ENCODE measurements at regions not wholly inside any gene's neighbourhood (a gene's known extent, or its start where the extent isn't known, plus 50 kb on each side); places are given as distances from the start of the nearest gene placed in this dataset.

DNA sequence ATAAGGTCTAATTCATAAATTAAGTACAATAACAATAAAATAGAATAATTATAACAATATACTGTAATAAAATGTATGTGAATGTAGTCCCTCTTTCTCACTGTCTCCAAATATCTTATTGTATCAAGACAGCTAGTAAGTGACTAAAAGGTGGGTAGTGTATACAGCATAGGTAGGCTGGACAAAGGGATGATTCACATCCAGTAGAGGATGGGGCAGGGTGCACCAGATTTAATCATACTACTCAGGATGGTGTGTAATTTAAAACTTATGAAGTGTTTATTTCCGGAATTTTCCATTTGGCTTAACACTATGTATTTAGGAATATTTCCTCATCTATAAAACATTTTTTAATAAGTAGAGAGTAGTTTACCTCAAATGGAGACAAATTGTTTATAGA, 876.1 kb upstream of the CADM2 start:
- Mint-ChIP-seq H3K27me3 (ENCODE audit: low read depth) (no peaks in the 10 kb centered on the region), H3K9me3 (peaks cover 23% of the 10 kb centered on the region), H3K36me3 (ENCODE audit: low read depth) (no peaks in the 10 kb centered on the region), H3K4me3 (ENCODE audit: low read depth) (no peak overlapping the region), H3K4me1 (ENCODE audit: low read depth) (no peaks in the 10 kb centered on the region), H3K27ac (no peak overlapping the region)
- intact Hi-C loops (cut with micrococcal nuclease), result no loop called here
- no peak for DNase-seq (ENCODE audit: low spot score)

DNA sequence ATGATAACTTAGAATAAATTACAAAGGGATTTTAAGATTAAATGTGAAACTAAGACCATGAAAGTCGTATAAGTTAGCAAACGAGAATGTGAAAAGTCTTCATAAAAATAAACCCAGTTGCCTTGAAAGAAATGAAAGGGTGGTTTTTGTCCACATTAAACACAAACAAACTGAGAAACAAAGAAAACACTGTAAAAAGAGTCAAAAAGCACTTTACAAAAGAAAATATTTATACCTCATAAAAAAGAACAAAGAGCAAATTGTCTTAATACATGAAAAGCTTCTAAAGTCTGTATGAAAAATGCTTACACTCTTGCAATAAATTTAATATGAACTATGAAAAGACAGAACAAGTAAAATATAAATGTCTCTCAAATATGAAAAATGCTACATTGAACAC, 865.9 kb upstream of the CADM2 start:
- Mint-ChIP-seq H3K9me3 (peaks cover 24% of the 10 kb centered on the region), H3K4me1 (ENCODE audit: low read depth) (no peaks in the 10 kb centered on the region), H3K27ac (no peak overlapping the region), H3K4me3 (ENCODE audit: low read depth) (no peak overlapping the region), H3K36me3 (ENCODE audit: low read depth) (no peaks in the 10 kb centered on the region), H3K27me3 (ENCODE audit: low read depth) (no peaks in the 10 kb centered on the region)
- no peak for DNase-seq (ENCODE audit: low spot score)
- intact Hi-C loops (cut with micrococcal nuclease), result no loop called here

DNA sequence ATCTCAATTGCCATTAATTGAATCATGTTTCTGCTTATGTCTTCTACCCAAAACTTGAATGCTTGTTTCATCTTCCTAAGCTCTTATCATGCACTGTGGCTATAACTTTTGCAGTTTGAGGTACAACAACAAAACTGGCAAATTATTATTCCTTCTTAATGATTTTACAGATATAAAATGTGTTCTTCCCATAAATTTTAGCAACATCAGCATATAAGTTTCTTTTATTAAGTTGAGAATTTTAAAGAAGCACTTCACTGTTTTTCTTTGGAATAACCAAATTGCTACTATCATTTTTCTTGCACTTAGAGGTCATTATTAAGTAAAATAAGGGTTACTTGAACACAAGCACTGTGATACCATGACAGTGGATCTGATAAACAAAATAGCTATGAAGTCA, 862.6 kb upstream of the CADM2 start:
- H3K36me3 Mint-ChIP-seq (ENCODE audit: low read depth), result no peaks in the 10 kb centered on the region
- no peaks in the 10 kb centered on the region for H3K4me1 Mint-ChIP-seq (ENCODE audit: low read depth)
- intact Hi-C loops (cut with micrococcal nuclease), result no loop called here

DNA sequence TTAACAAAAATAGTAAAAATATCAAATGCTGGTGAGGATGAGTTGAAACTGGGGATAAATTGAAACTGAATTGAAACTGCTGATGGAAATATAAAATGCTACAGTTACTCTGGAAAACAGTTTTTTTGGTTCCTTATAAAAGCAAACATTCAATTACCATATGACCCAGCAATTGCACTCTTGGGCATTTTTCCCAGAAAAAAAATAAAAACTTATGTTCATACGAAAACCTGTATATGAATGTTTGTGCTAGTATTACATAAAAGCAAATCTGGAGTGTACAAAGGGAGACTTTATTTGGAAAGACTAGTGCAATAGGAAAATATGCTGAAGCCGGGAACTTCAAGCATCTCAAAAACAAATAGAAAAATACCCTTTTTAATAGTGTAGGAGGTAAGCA, 857.9 kb upstream of the CADM2 start:
- no peak overlapping the region for H3K4me3 Mint-ChIP-seq (ENCODE audit: low read depth)
- no peaks in the 10 kb centered on the region for H3K4me1 Mint-ChIP-seq (ENCODE audit: low read depth)
- no peak for DNase-seq (ENCODE audit: low spot score)
- no peak overlapping the region for H3K27ac Mint-ChIP-seq
- H3K36me3 Mint-ChIP-seq (ENCODE audit: low read depth), result no peaks in the 10 kb centered on the region
- H3K27me3 Mint-ChIP-seq (ENCODE audit: low read depth), result no peaks in the 10 kb centered on the region
- peaks cover 45% of the 10 kb centered on the region for H3K9me3 Mint-ChIP-seq
- intact Hi-C loops (cut with micrococcal nuclease), result no loop called here

More for the DNA sequence above, 862.6 kb upstream of the CADM2 start:
- DNase-seq (ENCODE audit: low spot score), result no peak
- Mint-ChIP-seq H3K27me3 (ENCODE audit: low read depth) (no peaks in the 10 kb centered on the region), H3K27ac (no peak overlapping the region), H3K4me3 (ENCODE audit: low read depth) (no peak overlapping the region), H3K9me3 (peaks cover 30% of the 10 kb centered on the region)

DNA sequence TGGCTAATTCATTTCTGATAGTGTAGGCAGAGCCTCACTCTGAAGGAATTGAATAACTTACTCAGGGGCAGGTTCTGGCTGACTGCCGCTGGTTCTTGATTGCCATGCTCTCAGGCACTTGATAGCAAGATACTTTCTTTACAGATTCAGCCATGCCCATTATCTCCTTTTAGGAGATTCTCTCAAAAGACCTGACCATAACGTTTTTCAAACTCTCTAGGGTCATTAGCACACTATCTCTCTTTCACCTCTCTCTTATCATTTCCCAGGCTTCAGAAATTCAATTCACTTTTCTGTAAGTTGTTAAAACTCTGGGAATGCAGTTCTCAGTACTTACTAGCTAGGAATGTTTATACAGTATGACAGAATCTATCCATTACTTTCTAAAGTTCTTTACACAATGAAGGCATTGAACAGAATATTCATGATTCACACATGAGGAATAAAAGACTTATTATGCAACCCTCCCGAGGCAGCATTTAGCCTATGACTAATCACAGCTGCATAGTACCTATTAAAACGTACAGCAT, 850.3 kb upstream of the CADM2 start:
- Mint-ChIP-seq H3K27ac (no peak overlapping the region), H3K27me3 (ENCODE audit: low read depth) (no peaks in the 10 kb centered on the region), H3K36me3 (ENCODE audit: low read depth) (no peaks in the 10 kb centered on the region), H3K4me1 (ENCODE audit: low read depth) (no peaks in the 10 kb centered on the region), H3K9me3 (peaks cover 47% of the 10 kb centered on the region), H3K4me3 (ENCODE audit: low read depth) (no peak overlapping the region)
- intact Hi-C loops (cut with micrococcal nuclease), result no loop called here
- no peak for DNase-seq (ENCODE audit: low spot score)

DNA sequence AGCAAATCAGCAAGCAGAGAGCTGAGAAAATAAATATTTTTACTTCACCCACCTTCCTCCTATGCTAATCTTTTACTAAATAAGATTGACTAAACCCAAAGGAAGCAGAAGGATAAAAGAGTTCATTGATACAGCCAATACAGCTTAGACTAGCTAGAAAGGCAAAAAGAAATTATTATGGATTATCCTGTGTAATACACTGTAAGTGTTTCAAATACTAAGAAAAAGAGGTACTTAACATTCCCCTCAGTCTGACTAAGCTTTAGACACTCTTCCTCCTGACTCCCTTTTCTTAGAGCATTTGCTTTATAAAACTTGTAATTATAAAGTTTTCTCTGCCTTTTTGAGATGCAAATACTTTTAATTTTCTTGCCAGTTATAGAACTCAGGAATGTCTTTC, 848.9 kb upstream of the CADM2 start:
- intact Hi-C loops (cut with micrococcal nuclease), result no loop called here
- Mint-ChIP-seq H3K27me3 (ENCODE audit: low read depth) (no peaks in the 10 kb centered on the region), H3K36me3 (ENCODE audit: low read depth) (no peaks in the 10 kb centered on the region), H3K4me3 (ENCODE audit: low read depth) (no peak overlapping the region), H3K27ac (no peak overlapping the region), H3K4me1 (ENCODE audit: low read depth) (no peaks in the 10 kb centered on the region), H3K9me3 (peaks cover 44% of the 10 kb centered on the region)
- DNase-seq (ENCODE audit: low spot score), result no peak

DNA sequence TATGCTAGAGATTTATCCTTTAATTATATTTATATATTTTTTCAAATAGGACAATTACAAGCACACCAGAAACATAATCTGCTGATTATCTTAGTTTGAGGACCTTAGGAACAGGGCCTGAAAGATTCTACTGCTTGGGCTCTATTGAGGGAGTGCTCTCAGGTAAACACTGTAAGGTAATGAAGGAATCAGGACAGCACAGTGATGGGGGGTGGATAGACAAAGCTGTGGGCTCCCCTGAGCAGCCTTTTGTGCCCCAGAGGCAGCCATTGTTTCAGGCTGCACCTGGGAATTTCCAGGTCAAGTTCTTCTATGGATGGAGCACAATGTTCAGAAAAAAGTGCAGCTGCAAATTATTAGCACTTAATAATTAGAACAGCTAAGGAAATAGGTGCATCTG, 848.0 kb upstream of the CADM2 start:
- intact Hi-C loops (cut with micrococcal nuclease), result no loop called here
- H3K4me3 Mint-ChIP-seq (ENCODE audit: low read depth), result no peak overlapping the region
- DNase-seq (ENCODE audit: low spot score), result no peak
- no peaks in the 10 kb centered on the region for H3K36me3 Mint-ChIP-seq (ENCODE audit: low read depth)
- no peak overlapping the region for H3K27ac Mint-ChIP-seq
- no peaks in the 10 kb centered on the region for H3K4me1 Mint-ChIP-seq (ENCODE audit: low read depth)
- no peaks in the 10 kb centered on the region for H3K27me3 Mint-ChIP-seq (ENCODE audit: low read depth)
- peaks cover 43% of the 10 kb centered on the region for H3K9me3 Mint-ChIP-seq

DNA sequence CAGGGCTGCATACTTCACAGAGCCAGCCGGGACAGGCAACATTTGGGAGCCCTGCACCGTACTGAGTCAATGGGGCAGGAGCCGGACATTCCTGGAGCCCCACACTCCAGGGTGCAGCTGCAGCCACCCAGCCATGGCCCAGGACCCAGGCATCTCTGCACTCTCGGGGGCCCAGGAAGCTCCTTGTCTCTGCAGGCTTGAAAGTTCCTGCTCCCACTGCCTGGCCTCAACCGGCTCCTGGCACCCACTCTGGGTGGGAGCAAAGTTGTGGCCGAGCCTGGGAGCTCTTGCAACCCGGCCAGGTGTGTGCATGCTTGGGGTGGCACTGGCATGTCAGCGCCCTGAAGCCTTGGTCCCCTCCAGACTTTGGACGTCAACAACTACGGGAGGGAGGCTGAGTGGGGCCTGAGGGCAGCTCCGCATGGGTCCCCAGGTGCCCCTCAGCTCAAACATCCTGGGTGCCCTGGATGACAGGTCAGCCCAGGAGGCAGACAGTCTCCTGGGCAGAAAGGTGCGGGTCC, 833.5 kb upstream of the CADM2 start:
- peaks cover 19% of the 10 kb centered on the region for H3K9me3 Mint-ChIP-seq
- no peak overlapping the region for H3K4me3 Mint-ChIP-seq (ENCODE audit: low read depth)
- H3K36me3 Mint-ChIP-seq (ENCODE audit: low read depth), result no peaks in the 10 kb centered on the region
- H3K27me3 Mint-ChIP-seq (ENCODE audit: low read depth), result no peaks in the 10 kb centered on the region
- H3K27ac Mint-ChIP-seq, result no peak overlapping the region
- DNase-seq (ENCODE audit: low spot score), result no peak
- no peaks in the 10 kb centered on the region for H3K4me1 Mint-ChIP-seq (ENCODE audit: low read depth)
- intact Hi-C loops (cut with micrococcal nuclease), result no loop called here

DNA sequence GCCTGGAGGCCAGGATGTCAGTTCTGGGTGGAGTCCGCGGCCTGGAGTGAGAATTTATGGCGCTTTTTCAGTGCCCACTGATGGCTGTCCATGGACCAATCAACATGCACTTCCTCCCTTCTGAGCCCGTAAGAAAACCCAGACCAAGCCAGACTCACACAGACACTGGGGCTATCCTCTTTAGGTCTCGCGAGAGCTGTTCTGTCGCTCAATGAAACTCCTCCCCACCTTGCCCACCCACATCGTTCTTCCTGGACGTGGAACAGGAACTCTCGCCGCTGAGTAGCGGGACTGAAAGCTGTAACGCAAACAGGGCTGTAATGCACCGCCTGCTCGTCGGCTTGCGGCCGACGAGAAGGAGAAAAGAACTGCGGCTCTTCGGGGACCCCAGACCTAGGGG, 833.0 kb upstream of the CADM2 start:
- Mint-ChIP-seq H3K27ac (no peak overlapping the region), H3K9me3 (peaks cover 19% of the 10 kb centered on the region), H3K4me3 (ENCODE audit: low read depth) (no peak overlapping the region), H3K36me3 (ENCODE audit: low read depth) (no peaks in the 10 kb centered on the region), H3K27me3 (ENCODE audit: low read depth) (no peaks in the 10 kb centered on the region), H3K4me1 (ENCODE audit: low read depth) (no peaks in the 10 kb centered on the region)
- intact Hi-C loops (cut with micrococcal nuclease), result no loop called here
- DNase-seq (ENCODE audit: low spot score), result no peak

DNA sequence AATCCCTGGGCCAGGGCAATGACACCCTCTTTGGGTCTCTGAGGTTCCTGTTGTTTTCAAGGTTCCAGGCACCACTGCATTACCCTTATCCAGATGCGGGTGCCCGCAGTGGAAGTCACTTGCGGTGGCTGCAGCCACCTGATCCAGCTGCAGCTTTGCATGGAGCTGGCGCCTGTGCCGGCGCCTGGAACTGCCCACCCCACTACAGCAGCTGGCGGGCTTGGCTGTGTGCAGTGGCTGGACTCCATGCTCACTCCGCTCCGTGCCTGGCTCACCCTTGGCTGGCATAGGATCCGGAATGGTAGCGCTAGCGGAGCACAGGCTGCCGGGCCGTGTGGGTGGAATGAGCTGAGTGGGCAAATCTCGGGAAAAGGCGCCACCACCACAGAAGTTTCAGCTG, 832.6 kb upstream of the CADM2 start:
- H3K27ac Mint-ChIP-seq, result no peak overlapping the region
- no peaks in the 10 kb centered on the region for H3K4me1 Mint-ChIP-seq (ENCODE audit: low read depth)
- H3K36me3 Mint-ChIP-seq (ENCODE audit: low read depth), result no peaks in the 10 kb centered on the region
- peaks cover 19% of the 10 kb centered on the region for H3K9me3 Mint-ChIP-seq
- no peak for DNase-seq (ENCODE audit: low spot score)
- intact Hi-C loops (cut with micrococcal nuclease), result no loop called here
- H3K27me3 Mint-ChIP-seq (ENCODE audit: low read depth), result no peaks in the 10 kb centered on the region
- H3K4me3 Mint-ChIP-seq (ENCODE audit: low read depth), result no peak overlapping the region

DNA sequence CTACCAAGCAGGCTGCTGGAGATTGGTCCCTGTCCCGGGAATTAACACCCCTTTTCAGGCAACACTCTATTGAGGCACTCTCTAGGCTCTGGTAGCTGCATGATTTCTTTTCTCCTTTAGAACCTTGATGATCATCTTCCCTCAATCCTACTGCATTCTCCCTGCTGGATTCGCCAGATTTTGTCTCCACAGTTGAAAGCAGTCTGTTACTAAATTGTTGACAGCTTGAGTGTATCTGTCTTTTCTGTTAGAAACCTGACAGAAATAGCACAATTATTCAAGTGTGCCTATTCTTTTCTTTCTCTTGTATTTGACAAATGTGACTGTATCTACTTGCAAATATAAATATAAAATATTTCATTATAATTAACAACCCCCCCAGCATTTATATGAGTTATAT, 830.8 kb upstream of the CADM2 start:
- Mint-ChIP-seq H3K4me1 (ENCODE audit: low read depth) (no peaks in the 10 kb centered on the region), H3K9me3 (peaks cover 21% of the 10 kb centered on the region), H3K36me3 (ENCODE audit: low read depth) (no peaks in the 10 kb centered on the region), H3K27ac (no peak overlapping the region), H3K4me3 (ENCODE audit: low read depth) (no peak overlapping the region), H3K27me3 (ENCODE audit: low read depth) (no peaks in the 10 kb centered on the region)
- intact Hi-C loops (cut with micrococcal nuclease), result no loop called here
- no peak for DNase-seq (ENCODE audit: low spot score)

DNA sequence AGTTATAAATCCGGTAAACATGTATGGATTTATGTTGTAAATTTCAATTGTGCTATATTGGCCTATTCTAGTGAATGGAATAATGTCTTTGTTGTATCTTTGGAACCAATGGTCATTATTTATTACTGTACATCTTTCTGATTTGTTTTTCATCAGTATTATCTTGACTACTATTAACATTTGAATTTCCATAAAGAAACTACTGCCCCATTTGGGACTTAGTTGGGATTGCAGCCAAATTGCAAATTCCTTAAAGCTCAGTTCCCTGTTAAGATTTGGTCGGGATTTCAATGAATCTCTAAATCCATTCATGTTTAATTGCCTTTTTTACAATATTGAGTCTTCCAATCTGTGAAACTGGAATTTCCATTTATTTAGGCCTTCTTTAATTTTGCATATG, 822.4 kb upstream of the CADM2 start:
- H3K9me3 Mint-ChIP-seq, result peaks cover 22% of the 10 kb centered on the region
- no peak for DNase-seq (ENCODE audit: low spot score)
- no peaks in the 10 kb centered on the region for H3K4me1 Mint-ChIP-seq (ENCODE audit: low read depth)
- intact Hi-C loops (cut with micrococcal nuclease), result no loop called here
- H3K36me3 Mint-ChIP-seq (ENCODE audit: low read depth), result no peaks in the 10 kb centered on the region
- H3K4me3 Mint-ChIP-seq (ENCODE audit: low read depth), result no peak overlapping the region
- no peaks in the 10 kb centered on the region for H3K27me3 Mint-ChIP-seq (ENCODE audit: low read depth)
- H3K27ac Mint-ChIP-seq, result no peak overlapping the region

DNA sequence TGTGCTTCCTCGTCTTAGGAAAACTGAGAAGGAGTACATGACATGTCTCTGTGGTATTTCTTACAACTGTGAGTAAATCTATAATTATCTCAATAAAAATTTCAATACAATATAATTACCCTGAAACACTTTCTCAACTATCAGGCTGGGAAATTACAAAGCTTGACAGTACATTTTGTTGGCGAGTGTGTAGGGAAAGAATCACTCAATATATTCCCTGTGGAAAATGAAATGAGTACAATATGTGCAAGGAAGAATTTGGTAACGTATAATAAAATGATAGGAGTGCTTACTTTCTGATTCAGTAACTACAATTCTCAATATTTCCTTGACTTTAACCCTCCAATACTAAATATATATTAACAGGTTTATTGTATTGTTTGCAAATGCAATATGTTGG, 818.2 kb upstream of the CADM2 start:
- no peak for DNase-seq (ENCODE audit: low spot score)
- H3K36me3 Mint-ChIP-seq (ENCODE audit: low read depth), result no peaks in the 10 kb centered on the region
- no peak overlapping the region for H3K4me3 Mint-ChIP-seq (ENCODE audit: low read depth)
- no peaks in the 10 kb centered on the region for H3K4me1 Mint-ChIP-seq (ENCODE audit: low read depth)
- no peaks in the 10 kb centered on the region for H3K27me3 Mint-ChIP-seq (ENCODE audit: low read depth)
- intact Hi-C loops (cut with micrococcal nuclease), result no loop called here
- H3K27ac Mint-ChIP-seq, result no peak overlapping the region
- peaks cover 17% of the 10 kb centered on the region for H3K9me3 Mint-ChIP-seq

DNA sequence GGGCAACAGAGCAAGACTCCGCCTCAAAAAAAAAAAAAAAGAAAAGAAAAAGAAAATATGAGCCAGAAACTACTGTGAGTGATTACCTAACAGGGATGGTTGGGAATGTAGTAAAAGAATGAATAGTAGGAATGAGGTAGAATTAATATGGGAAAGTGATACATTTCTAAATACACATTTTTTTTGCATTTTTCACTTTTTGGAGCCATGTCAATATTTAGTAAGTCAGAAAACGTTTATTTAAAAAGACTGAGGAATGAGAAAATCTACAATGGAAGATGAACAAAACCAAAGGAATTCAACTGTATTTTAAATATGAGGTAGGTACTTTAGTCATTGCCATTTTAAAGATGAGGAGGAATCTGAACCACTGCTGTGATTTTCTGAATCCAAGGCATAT, 817.2 kb upstream of the CADM2 start:
- Mint-ChIP-seq H3K9me3 (peaks cover 17% of the 10 kb centered on the region), H3K27ac (no peak overlapping the region), H3K4me3 (ENCODE audit: low read depth) (no peak overlapping the region), H3K36me3 (ENCODE audit: low read depth) (no peaks in the 10 kb centered on the region), H3K4me1 (ENCODE audit: low read depth) (no peaks in the 10 kb centered on the region), H3K27me3 (ENCODE audit: low read depth) (no peaks in the 10 kb centered on the region)
- DNase-seq (ENCODE audit: low spot score), result no peak
- intact Hi-C loops (cut with micrococcal nuclease), result no loop called here
